Endothelial cell of umbilical vein (primary cell): ENCODE measurements at regions not wholly inside any gene's neighbourhood (a gene's known extent, or its start where the extent isn't known, plus 50 kb on each side); places are given as distances from the start of the nearest gene placed in this dataset.
A peak's percentile ranks its signal among the peaks of the same experiment; 100 is the strongest.

ENCODE experiments used
- BruUV-seq: library from RNA; stranded (reverse); fragments of 400-500 nt; replicated peaks from 2 replicates; lab custom pipeline; 2021; lab: Mats Ljungman, UMichigan
- CTCF ChIA-PET: fragments of 300-600, 350-600 bp; sonication (Branson Sonifier 250); formaldehyde crosslinking; loops from one replicate; lab custom pipeline; 2021; ENCODE audit warnings: antibody characterized with exemption, inconsistent platforms; lab: Charles Lee
- POLR2A ChIA-PET: fragments of 300-600, 350-600 bp; sonication (Branson Sonifier 250); formaldehyde crosslinking; loops from one replicate; lab custom pipeline; 2021; ENCODE audit warnings: antibody characterized with exemption, inconsistent platforms; lab: Charles Lee
- DNase-seq: peaks from one replicate; pipeline ENCODE4 v3.0.0-alpha.2; 2011; ENCODE audit warnings: low read depth, low spot score
- FAIRE-seq: peaks from 2 replicates; lab custom pipeline; 2011; peaks lifted over from hg19 to GRCh38; lab: Jason Lieb, UNC
- H2AFZ ChIP-seq: 2 replicates; pipeline ENCODE4 v1.6.0; 2012; ENCODE audit warnings: low read depth, low read length, control low read depth, inconsistent platforms
- H3K27ac ChIP-seq: 2 replicates; pipeline ENCODE4 v1.5.1; 2011; ENCODE audit warnings: low read depth, mild to moderate bottlenecking, control low read depth, low read length, moderate library complexity; ENCODE audit not compliant: insufficient read depth
- H3K27me3 ChIP-seq, 2 experiments: 2 replicates each; pipeline versions ENCODE4 v1.6.0 to v1.6.1; 2011; ENCODE audit warnings: low read length in 2 of 2, mixed read lengths in 1 of 2; ENCODE audit not compliant: control insufficient read depth in 2 of 2, insufficient read depth in 2 of 2
- H3K36me3 ChIP-seq, 2 experiments: 2 replicates in 1 of 2; 3 replicates in 1 of 2; pipeline ENCODE4 v1.5.1; 2011; ENCODE audit warnings: low read length in 2 of 2, mild to moderate bottlenecking in 1 of 2, moderate library complexity in 1 of 2; ENCODE audit not compliant: control insufficient read depth in 2 of 2, insufficient read depth in 2 of 2; ENCODE audit errors: extremely low read depth in 1 of 2
- H3K4me1 ChIP-seq: 3 replicates; pipeline ENCODE4 v1.5.1; 2011; ENCODE audit warnings: mild to moderate bottlenecking, low read length; ENCODE audit not compliant: control insufficient read depth, insufficient read depth; ENCODE audit errors: extremely low read depth
- H3K4me2 ChIP-seq: 2 replicates; pipeline ENCODE4 v1.6.1; 2011; ENCODE audit warnings: low read length, control low read depth, mixed read lengths; ENCODE audit not compliant: insufficient read depth
- H3K4me3 ChIP-seq, 3 experiments: fragments of 200-600 bp in 1 of 3; sonication (generic), shearing (Covaris generic) in 1 of 3; replicated peaks in 1 of 3; 2 replicates each; pipeline ENCODE4 v1.5.1; 2011 to 2016; ENCODE audit warnings: control low read depth in 3 of 3, low read length in 3 of 3, mild to moderate bottlenecking in 2 of 3, inconsistent platforms in 1 of 3, low read depth in 1 of 3, moderate library complexity in 1 of 3; ENCODE audit not compliant: insufficient read depth in 1 of 3
- H3K79me2 ChIP-seq: 2 replicates; pipeline ENCODE4 v1.6.0; 2012; ENCODE audit warnings: low read length, inconsistent platforms; ENCODE audit not compliant: control insufficient read depth, insufficient read depth
- H3K9ac ChIP-seq: replicated peaks from 2 replicates; pipeline ENCODE3; 2011; ENCODE audit warnings: low read length, control low read depth; ENCODE audit not compliant: insufficient read depth; ENCODE audit errors: extremely low read depth
- H3K9me1 ChIP-seq: replicated peaks from 3 replicates; pipeline ENCODE4 v1.6.0; 2011; ENCODE audit warnings: mild to moderate bottlenecking, low read length; ENCODE audit not compliant: control insufficient read depth, insufficient read depth; ENCODE audit errors: extremely low read depth
- H3K9me3 ChIP-seq: replicated peaks from 2 replicates; pipeline ENCODE4 v1.5.1; 2012; ENCODE audit warnings: low read length, inconsistent platforms; ENCODE audit not compliant: control insufficient read depth, insufficient read depth
- H4K20me1 ChIP-seq: replicated peaks from 2 replicates; pipeline ENCODE3; 2011; ENCODE audit warnings: mild to moderate bottlenecking, low read length; ENCODE audit not compliant: control insufficient read depth, insufficient read depth; ENCODE audit errors: extremely low read depth
- EZH2 ChIP-seq: IDR thresholded peaks from 2 replicates; pipeline ENCODE4 v1.6.1; 2012; ENCODE audit warnings: borderline replicate concordance, low read depth, mild to moderate bottlenecking, moderate library complexity, low read length, inconsistent platforms; ENCODE audit not compliant: severe bottlenecking
- FOS ChIP-seq: IDR thresholded peaks from 2 replicates; pipeline ENCODE4 v1.6.1; 2011; ENCODE audit warnings: mild to moderate bottlenecking, low read length, moderate library complexity, borderline replicate concordance; ENCODE audit not compliant: insufficient read depth
- GATA2 ChIP-seq: IDR thresholded peaks from 2 replicates; pipeline ENCODE4 v1.7.0; 2011; ENCODE audit warnings: low read depth, mild to moderate bottlenecking, moderate library complexity, mixed read lengths, low read length; ENCODE audit not compliant: insufficient read length, insufficient read depth
- JUN ChIP-seq: IDR thresholded peaks from 2 replicates; pipeline ENCODE4 v1.6.1; 2011; ENCODE audit warnings: borderline replicate concordance, low read depth; ENCODE audit not compliant: insufficient read length, insufficient read depth
- MYC ChIP-seq: IDR thresholded peaks from one replicate; pipeline ENCODE4 v1.6.1; 2011; ENCODE audit warnings: mild to moderate bottlenecking, low read depth, low read length
- POLR2A ChIP-seq: IDR thresholded peaks from 2 replicates; pipeline ENCODE4 v1.6.1; 2012; ENCODE audit warnings: low read depth, mild to moderate bottlenecking, control low read depth, low read length
- POLR2AphosphoS5 ChIP-seq: IDR thresholded peaks from 2 replicates; pipeline ENCODE4 v1.6.1; 2012; ENCODE audit warnings: low read depth, mild to moderate bottlenecking, control low read depth, low read length, moderate library complexity; ENCODE audit not compliant: insufficient read depth
- dilution Hi-C: fragments of 300-500 bp; cut with MboI; formaldehyde crosslinking; loops from one replicate; pipeline ENCODE4 v1.15.0; 2019; ENCODE audit warnings: low sequenced_read_pairs; ENCODE audit not compliant: extremely low pct_ligation_motif_present
- intact Hi-C: fragments of 100-400 bp; cut with micrococcal nuclease; formaldehyde crosslinking; loops from one replicate; pipeline ENCODE4 v1.10.0; 2022
- TF ChIP-seq, protein P1 (sequence below): IDR thresholded peaks from 2 replicates; pipeline ENCODE4 v1.6.1; 2011; ENCODE audit not compliant: insufficient read depth, insufficient read length
- TF ChIP-seq, protein P2 (sequence below), 2 donors: IDR thresholded peaks; 1 replicate in 1 of 2; 2 replicates in 1 of 2; pipeline ENCODE4 v1.5.1; 2011; ENCODE audit warnings: low read length in 2 of 2, mild to moderate bottlenecking in 2 of 2, moderate library complexity in 2 of 2, control low read depth in 1 of 2, inconsistent platforms in 1 of 2, low read depth in 1 of 2; ENCODE audit not compliant: insufficient read depth in 1 of 2; ENCODE audit errors: extremely low read depth in 1 of 2

DNA sequence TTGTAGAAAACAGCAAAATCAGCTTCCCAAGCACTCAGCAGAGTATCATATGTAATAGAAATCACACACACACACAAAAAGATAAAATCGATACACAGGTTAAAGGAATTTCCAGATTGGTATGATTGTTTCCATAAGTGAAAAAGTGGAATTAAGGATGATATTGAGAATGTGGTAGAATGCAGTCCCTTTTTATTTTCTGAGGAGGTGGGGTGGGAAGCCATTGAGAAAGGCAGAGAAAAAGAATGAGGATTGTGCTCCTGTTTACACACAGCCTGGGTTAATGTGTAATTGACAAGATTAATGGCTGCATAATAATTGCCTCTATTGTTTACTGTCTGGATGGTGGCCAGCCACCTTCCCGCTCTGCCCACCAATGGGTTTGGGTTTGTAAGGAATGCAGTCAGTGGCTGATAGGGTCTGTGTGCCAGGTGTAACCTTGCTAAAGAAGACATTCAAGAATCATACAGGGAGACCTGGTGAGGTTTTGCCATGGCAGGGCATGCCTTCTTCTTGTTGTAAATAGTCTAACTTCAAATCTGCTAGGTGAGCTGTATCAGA, 177.2 kb upstream of the MAP3K1 start:
- ChIA-PET POLR2A (no interaction called here), CTCF (no interaction called here)
- Histone ChIP-seq H3K4me2 (no peak overlapping the region), H3K4me1 (peaks cover 17% of the 10 kb centered on the region), H3K27me3 (no peaks in the 10 kb centered on the region), H4K20me1 (no peaks in the 10 kb centered on the region), H3K4me3 (no peak overlapping the region), H2AFZ (no peak overlapping the region), H3K27ac (no peak overlapping the region), H3K9me3 (no peaks in the 10 kb centered on the region), H3K36me3 (no peaks in the 10 kb centered on the region), H3K9ac (no peak overlapping the region), H3K79me2 (no peaks in the 10 kb centered on the region), H3K9me1 (no peaks in the 10 kb centered on the region)
- dilution Hi-C loops (no loop called here), intact Hi-C loops (loop anchor here (5.0 kb wide), 2 partner anchors 366 to 1436 kb away; no protein-coding TSS in a partner anchor)
- TF ChIP-seq POLR2AphosphoS5 = no peak
- TF ChIP-seq FOS = no peak
- TF ChIP-seq, protein P1, sequence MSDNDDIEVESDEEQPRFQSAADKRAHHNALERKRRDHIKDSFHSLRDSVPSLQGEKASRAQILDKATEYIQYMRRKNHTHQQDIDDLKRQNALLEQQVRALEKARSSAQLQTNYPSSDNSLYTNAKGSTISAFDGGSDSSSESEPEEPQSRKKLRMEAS = no peak
- TF ChIP-seq, protein P2, sequence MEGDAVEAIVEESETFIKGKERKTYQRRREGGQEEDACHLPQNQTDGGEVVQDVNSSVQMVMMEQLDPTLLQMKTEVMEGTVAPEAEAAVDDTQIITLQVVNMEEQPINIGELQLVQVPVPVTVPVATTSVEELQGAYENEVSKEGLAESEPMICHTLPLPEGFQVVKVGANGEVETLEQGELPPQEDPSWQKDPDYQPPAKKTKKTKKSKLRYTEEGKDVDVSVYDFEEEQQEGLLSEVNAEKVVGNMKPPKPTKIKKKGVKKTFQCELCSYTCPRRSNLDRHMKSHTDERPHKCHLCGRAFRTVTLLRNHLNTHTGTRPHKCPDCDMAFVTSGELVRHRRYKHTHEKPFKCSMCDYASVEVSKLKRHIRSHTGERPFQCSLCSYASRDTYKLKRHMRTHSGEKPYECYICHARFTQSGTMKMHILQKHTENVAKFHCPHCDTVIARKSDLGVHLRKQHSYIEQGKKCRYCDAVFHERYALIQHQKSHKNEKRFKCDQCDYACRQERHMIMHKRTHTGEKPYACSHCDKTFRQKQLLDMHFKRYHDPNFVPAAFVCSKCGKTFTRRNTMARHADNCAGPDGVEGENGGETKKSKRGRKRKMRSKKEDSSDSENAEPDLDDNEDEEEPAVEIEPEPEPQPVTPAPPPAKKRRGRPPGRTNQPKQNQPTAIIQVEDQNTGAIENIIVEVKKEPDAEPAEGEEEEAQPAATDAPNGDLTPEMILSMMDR (IDR thresholded peaks at IDR 0.05; ENCODE audit: extremely low read depth in 1 of 2, insufficient read depth in 1 of 2, low read depth in 1 of 2, low read length in 2 of 2) = no peak
- TF ChIP-seq MYC = no peak
- no peak for TF ChIP-seq JUN
- no peak for TF ChIP-seq POLR2A
- no peak for TF ChIP-seq GATA2
- TF ChIP-seq EZH2 = no peak
- no TSS peak for BruUV-seq
- FAIRE-seq = peak; percentile 48
- peak; percentile 64 for DNase-seq
